Mucosa of rectum (tissue), 2 donors: ENCODE measurements at regions not wholly inside any gene's neighbourhood (a gene's known extent, or its start where the extent isn't known, plus 50 kb on each side); places are given as distances from the start of the nearest gene placed in this dataset.

Experiments used
- H3K27ac ChIP-seq, 2 donors: one replicate each; pipeline ENCODE4 v1.7.0; 2013; ENCODE audit warnings: inconsistent platforms in 2 of 2, low read depth in 2 of 2, low read length in 2 of 2
- H3K27me3 ChIP-seq, 2 donors: one replicate each; pipeline ENCODE4 v1.7.0; 2013; ENCODE audit warnings: low read length in 2 of 2; ENCODE audit not compliant: control insufficient read depth in 2 of 2, insufficient read depth in 2 of 2
- H3K36me3 ChIP-seq, 2 donors: one replicate each; pipeline ENCODE4 v1.7.0; 2013; ENCODE audit warnings: low read length in 2 of 2; ENCODE audit not compliant: control insufficient read depth in 2 of 2, insufficient read depth in 2 of 2
- H3K4me1 ChIP-seq, 2 donors: one replicate each; pipeline ENCODE4 v1.7.0; 2013; ENCODE audit warnings: low read length in 2 of 2, mild to moderate bottlenecking in 1 of 2; ENCODE audit not compliant: control insufficient read depth in 2 of 2, insufficient read depth in 2 of 2
- H3K4me3 ChIP-seq, 2 donors: one replicate each; pipeline ENCODE4 v1.7.0; 2013; ENCODE audit warnings: low read length in 2 of 2
- H3K9ac ChIP-seq, 2 donors: one replicate each; pipeline ENCODE4 v1.7.0; 2013; ENCODE audit warnings: low read length in 2 of 2, low read depth in 1 of 2, mild to moderate bottlenecking in 1 of 2
- H3K9me3 ChIP-seq, 2 donors: one replicate each; pipeline ENCODE4 v1.7.0; 2013; ENCODE audit warnings: low read length in 2 of 2; ENCODE audit not compliant: control insufficient read depth in 2 of 2
- donor health status: healthy.
- donor health status: Normal muscosa, but diverticular disease.

DNA sequence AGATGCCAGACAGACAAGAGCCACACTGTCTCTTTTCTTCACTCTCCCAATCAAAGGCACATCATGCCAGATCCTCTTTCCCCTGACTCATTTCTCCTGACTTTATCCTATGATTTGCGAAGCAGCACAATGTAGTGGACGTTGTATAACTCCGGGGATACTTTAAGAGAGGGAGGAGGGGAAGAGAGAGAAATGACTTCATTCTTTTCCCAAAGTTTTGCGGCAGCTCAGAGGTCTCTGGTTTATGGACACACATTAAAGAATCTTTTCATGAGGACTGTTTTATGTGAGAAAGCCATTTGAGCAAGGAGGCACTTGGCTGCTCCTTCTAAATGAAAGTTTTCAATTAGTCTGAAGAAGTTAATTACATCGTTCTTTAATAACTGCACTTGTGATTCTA, 75.1 kb upstream of the MC3R start:
- no peak overlapping the region for H3K27ac ChIP-seq
- no peaks in the 10 kb centered on the region for H3K4me1 ChIP-seq
- H3K27me3 ChIP-seq, result no peaks in the 10 kb centered on the region
- H3K36me3 ChIP-seq, result no peaks in the 10 kb centered on the region
- no peak overlapping the region for H3K4me3 ChIP-seq
- no peak overlapping the region for H3K9ac ChIP-seq
- no peaks in the 10 kb centered on the region for H3K9me3 ChIP-seq

DNA sequence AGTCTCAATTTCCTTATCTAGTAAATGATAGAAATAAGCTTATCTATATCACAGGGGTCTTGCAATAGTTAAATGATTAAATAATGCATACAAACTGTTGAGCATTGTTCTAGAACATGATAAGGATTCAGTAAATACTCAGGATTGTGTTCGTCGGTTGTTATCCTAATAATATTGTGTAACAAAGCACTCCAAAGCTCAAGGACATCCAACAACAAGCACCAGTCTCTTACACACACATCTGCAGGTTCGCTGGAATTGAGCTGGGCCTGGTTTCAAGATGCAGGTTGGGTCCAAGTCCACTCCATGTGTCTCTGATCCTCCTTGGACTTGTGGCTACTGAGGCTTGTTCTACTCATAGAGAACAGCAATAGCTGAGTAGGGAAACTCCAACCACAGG, 74.1 kb upstream of the MC3R start:
- Histone ChIP-seq H3K27me3 (no peaks in the 10 kb centered on the region), H3K4me1 (no peaks in the 10 kb centered on the region), H3K9ac (no peak overlapping the region), H3K36me3 (no peaks in the 10 kb centered on the region), H3K9me3 (no peaks in the 10 kb centered on the region), H3K27ac (no peak overlapping the region), H3K4me3 (no peak overlapping the region)

DNA sequence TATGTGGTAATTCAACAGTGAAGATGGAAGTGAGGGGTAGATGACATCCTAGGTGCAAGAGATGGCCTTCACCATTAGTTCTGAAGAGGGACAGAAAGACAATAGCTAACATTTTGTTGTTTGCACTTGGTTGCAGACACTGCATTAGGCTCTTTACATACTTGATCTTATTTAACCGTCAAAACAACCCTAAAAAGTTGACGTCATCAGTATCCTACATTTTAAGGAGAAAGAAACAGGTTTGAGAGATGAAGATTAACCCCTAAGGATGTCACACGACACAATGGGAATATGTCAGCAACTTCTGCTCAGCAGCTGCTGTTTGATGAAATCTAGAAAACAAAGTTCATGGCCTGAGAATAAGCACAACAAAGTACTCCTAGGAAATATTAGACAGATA, 72.6 kb upstream of the MC3R start:
- no peak overlapping the region for H3K9ac ChIP-seq
- no peak overlapping the region for H3K27ac ChIP-seq
- no peaks in the 10 kb centered on the region for H3K4me1 ChIP-seq
- H3K4me3 ChIP-seq, result no peak overlapping the region
- H3K27me3 ChIP-seq, result no peaks in the 10 kb centered on the region
- H3K9me3 ChIP-seq, result no peaks in the 10 kb centered on the region
- H3K36me3 ChIP-seq, result no peaks in the 10 kb centered on the region

DNA sequence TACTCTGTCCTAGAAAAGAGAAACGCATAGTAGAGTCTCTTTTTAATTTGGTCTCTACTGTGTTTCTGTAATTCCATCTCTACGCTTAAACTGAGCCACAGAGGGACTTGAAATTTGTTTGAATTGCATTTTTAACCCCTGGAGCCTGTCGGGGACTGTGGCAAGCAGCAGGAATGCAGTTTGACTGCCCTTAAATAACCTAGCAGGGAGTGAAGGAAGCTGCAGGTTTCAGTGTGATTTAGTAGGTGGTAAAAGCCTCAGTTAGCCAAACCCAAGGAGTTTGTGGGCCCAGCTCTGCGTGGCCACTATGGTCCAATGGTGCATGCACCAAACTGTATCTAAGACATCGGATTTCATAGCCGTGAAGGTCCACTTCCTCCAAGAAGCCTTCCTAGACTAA, 70.3 kb upstream of the MC3R start:
- Histone ChIP-seq H3K27me3 (no peaks in the 10 kb centered on the region), H3K9me3 (no peaks in the 10 kb centered on the region), H3K36me3 (no peaks in the 10 kb centered on the region), H3K27ac (no peak overlapping the region), H3K4me3 (no peak overlapping the region), H3K4me1 (no peaks in the 10 kb centered on the region), H3K9ac (no peak overlapping the region)

DNA sequence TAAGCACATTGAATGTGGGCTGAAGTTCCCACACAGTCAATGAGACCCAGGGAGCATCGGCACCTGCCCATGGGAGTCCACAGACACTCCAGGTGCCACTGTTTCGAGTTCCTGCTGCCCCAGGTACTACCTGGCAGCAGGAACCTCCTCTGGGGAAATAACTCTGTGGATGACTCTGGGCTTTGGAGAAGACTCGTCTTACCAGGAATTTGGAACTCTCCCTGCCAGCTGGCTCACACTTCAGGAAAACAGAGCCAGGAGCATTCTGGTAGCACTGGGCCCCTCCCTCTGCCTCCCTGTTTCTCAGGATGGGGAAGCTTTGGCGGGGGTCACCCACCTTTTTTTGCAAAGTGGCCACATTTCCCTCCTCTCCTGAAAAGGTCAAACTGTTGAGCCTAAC, 69.5 kb upstream of the MC3R start:
- Histone ChIP-seq H3K27me3 (no peaks in the 10 kb centered on the region), H3K27ac (no peak overlapping the region), H3K36me3 (no peaks in the 10 kb centered on the region), H3K9ac (no peak overlapping the region), H3K4me1 (no peaks in the 10 kb centered on the region), H3K4me3 (no peak overlapping the region), H3K9me3 (no peaks in the 10 kb centered on the region)

DNA sequence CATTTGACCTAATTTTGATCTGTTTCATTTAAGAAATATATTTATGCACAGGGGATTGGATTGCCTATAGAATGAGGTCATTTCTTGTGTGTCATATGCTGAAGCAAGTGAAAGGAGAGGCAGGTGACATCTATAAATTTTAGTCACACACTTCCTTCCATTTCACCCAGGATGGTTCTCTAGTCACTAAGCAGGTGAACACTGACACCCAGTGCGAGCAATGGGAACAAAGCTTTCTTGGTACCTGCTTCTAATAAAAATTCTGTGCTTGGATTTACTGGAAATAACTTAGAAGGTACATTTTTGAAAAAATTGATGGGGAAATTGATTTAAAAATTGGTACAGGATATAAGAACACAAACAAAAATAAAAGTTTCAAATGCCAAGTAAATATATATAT, 66.9 kb upstream of the MC3R start:
- H3K9ac ChIP-seq, result no peak overlapping the region
- H3K4me3 ChIP-seq, result no peak overlapping the region
- H3K9me3 ChIP-seq, result no peaks in the 10 kb centered on the region
- H3K27me3 ChIP-seq, result no peaks in the 10 kb centered on the region
- H3K4me1 ChIP-seq, result no peaks in the 10 kb centered on the region
- H3K27ac ChIP-seq, result no peak overlapping the region
- no peaks in the 10 kb centered on the region for H3K36me3 ChIP-seq

DNA sequence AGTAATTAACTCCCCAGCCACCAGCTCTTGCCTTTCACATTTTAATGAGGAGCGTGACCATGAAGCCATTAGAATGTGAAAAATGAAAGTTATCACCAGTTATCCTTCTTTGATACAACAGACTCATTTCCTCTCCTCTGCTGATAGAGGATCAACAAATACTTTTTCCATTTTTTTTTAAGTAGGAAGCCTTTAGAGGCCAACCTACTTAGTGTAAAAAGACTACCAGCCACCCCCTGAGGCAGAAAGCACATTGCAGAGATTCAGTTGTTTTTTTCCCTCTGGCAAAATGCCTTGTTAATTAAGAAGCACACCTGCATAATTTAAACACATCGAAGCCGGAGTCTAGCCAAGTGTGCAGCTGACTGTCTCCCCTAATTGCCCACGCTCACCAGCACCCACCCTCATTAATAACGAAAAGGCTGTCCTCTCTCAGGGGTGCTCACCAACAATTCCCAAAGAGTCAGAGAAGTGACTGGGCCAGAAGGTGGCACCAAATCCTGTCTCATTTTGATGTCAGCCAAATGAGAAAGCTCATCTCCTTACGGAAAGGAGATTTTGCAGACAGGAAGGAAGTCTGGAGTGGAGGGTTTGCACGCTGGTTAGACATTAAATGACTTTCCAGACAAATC, 60.9 kb upstream of the MC3R start:
- no peaks in the 10 kb centered on the region for H3K4me1 ChIP-seq
- no peak overlapping the region for H3K27ac ChIP-seq
- H3K9ac ChIP-seq, result no peak overlapping the region
- H3K36me3 ChIP-seq, result no peaks in the 10 kb centered on the region
- no peak overlapping the region for H3K4me3 ChIP-seq
- no peaks in the 10 kb centered on the region for H3K27me3 ChIP-seq
- no peaks in the 10 kb centered on the region for H3K9me3 ChIP-seq

DNA sequence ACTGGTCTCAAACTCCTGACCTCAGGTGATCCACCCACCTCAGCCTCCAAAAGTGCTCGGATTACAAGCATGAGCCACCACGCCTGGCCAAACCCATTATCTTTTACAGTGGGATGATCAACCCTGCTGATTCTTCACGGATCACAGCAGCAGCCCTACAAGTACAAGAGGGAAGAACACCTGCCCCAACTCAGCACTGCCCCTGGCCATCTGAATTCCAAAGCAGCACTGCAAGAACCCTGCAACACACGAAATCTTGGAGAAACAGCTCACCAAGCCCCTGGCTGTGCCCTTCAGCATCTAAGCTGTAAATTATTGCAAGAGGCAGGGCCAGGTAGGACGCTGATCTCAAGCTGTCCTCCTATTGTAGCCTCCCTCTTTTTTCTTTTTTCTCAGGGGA, 54.5 kb upstream of the MC3R start:
- no peaks in the 10 kb centered on the region for H3K36me3 ChIP-seq
- H3K27me3 ChIP-seq, result no peaks in the 10 kb centered on the region
- no peaks in the 10 kb centered on the region for H3K9me3 ChIP-seq
- H3K27ac ChIP-seq, result no peak overlapping the region
- H3K9ac ChIP-seq, result no peak overlapping the region
- no peaks in the 10 kb centered on the region for H3K4me1 ChIP-seq
- H3K4me3 ChIP-seq, result no peak overlapping the region

DNA sequence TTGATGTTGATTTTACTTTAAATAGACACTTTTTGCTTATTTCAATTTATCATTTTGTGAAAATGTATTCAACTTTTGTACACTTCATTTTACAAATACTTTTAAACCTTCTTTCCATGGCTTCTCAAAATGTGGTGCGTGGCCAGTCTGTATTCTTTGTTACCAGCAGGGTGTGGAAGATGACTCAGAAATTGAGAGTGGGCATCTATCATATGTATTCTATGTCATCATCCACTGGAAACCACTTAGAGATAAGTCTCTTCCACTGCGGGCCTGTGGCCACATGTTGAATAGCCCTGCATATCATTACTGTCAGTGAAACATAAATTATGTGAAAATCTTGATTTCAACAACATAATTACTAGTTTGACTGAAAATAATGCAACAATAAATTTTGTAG, 52.6 kb upstream of the MC3R start:
- Histone ChIP-seq H3K36me3 (no peaks in the 10 kb centered on the region), H3K4me3 (no peak overlapping the region), H3K27me3 (no peaks in the 10 kb centered on the region), H3K9ac (no peak overlapping the region), H3K9me3 (peaks cover 0 to 5% of the 10 kb centered on the region in 2 donors), H3K27ac (no peak overlapping the region), H3K4me1 (no peaks in the 10 kb centered on the region)
